IMR-90 (cell line): ENCODE measurements at regions not wholly inside any gene's neighbourhood (a gene's known extent, or its start where the extent isn't known, plus 50 kb on each side); places are given as distances from the start of the nearest gene placed in this dataset.

ENCODE experiments used
- ATAC-seq: fragments of 200-7000 bp; cut with Tn5 transposase; 2 replicates; pipeline ENCODE4 v1.9.1; 2020; ENCODE audit warnings: low read depth, mild to moderate bottlenecking, moderate library complexity
- BruUV-seq: library from RNA; stranded (reverse); fragments of 400-500 nt; replicated peaks from 2 replicates; lab custom pipeline; 2021; lab: Mats Ljungman, UMichigan
- CTCF ChIA-PET: fragments of 300-600 bp; formaldehyde crosslinking; extraction: SDS; loops from one replicate; lab custom pipeline; 2021; ENCODE audit warnings: antibody characterized with exemption; lab: Yijun Ruan, JAX
- POLR2A ChIA-PET: fragments of 300-600 bp; sonication (Branson Sonifier 250); formaldehyde crosslinking; loops from one replicate; lab custom pipeline; 2022; ENCODE audit warnings: antibody characterized with exemption; ENCODE audit not compliant: unreplicated experiment; lab: Charles Lee
- DNase-seq: peaks from one replicate; pipeline ENCODE4 v3.0.0; 2013
- H2AFZ ChIP-seq: replicated peaks from 2 replicates; pipeline ENCODE3; 2013; ENCODE audit warnings: low read length, mild to moderate bottlenecking; ENCODE audit not compliant: poor library complexity
- H2AK5ac ChIP-seq: 2 replicates; pipeline ENCODE4 v1.6.1; 2013; ENCODE audit warnings: low read depth, low read length, inconsistent platforms
- H2AK9ac ChIP-seq: replicated peaks from 2 replicates; pipeline ENCODE3; 2013; ENCODE audit warnings: mild to moderate bottlenecking, low read depth, low read length, moderate library complexity; ENCODE audit not compliant: poor library complexity
- H2BK120ac ChIP-seq: 2 replicates; pipeline ENCODE4 v1.6.1; 2013; ENCODE audit warnings: low read depth, low read length, inconsistent platforms
- H2BK15ac ChIP-seq: 3 replicates; pipeline ENCODE4 v1.6.1; 2013; ENCODE audit warnings: low read depth, low read length, inconsistent platforms
- H2BK20ac ChIP-seq: 2 replicates; pipeline ENCODE4 v1.6.1; 2013; ENCODE audit warnings: low read depth, mild to moderate bottlenecking, inconsistent platforms, low read length, moderate library complexity
- H2BK5ac ChIP-seq: 2 replicates; pipeline ENCODE4 v1.6.1; 2013; ENCODE audit warnings: mild to moderate bottlenecking, low read depth, low read length, inconsistent platforms; ENCODE audit not compliant: poor library complexity, severe bottlenecking
- H3K14ac ChIP-seq: replicated peaks from 2 replicates; pipeline ENCODE4 v1.6.1; 2013; ENCODE audit warnings: low read depth, low read length, inconsistent platforms
- H3K18ac ChIP-seq: 2 replicates; pipeline ENCODE4 v1.6.1; 2013; ENCODE audit warnings: low read depth, low read length, control low read depth
- H3K23ac ChIP-seq: 2 replicates; pipeline ENCODE4 v1.6.1; 2013; ENCODE audit warnings: low read depth, low read length, inconsistent platforms
- H3K27ac ChIP-seq: 2 replicates; pipeline ENCODE4 v1.5.1; 2013; ENCODE audit warnings: mild to moderate bottlenecking, control low read depth, low read length; ENCODE audit not compliant: insufficient read depth
- H3K27me3 ChIP-seq: 2 replicates; pipeline ENCODE4 v1.6.1; 2013; ENCODE audit warnings: low read length; ENCODE audit not compliant: control insufficient read depth, insufficient read depth
- H3K36me3 ChIP-seq: 2 replicates; pipeline ENCODE4 v1.6.1; 2013; ENCODE audit warnings: low read length, mixed read lengths; ENCODE audit not compliant: control insufficient read depth, insufficient read depth
- H3K4ac ChIP-seq: 2 replicates; pipeline ENCODE4 v1.6.1; 2013; ENCODE audit warnings: low read depth, low read length, inconsistent platforms
- H3K4me1 ChIP-seq: 2 replicates; pipeline ENCODE4 v1.6.1; 2013; ENCODE audit warnings: low read length, mixed read lengths; ENCODE audit not compliant: control insufficient read depth, insufficient read depth
- H3K4me2 ChIP-seq: 2 replicates; pipeline ENCODE4 v1.6.1; 2013; ENCODE audit warnings: low read depth, mild to moderate bottlenecking, control low read depth, low read length, moderate library complexity
- H3K4me3 ChIP-seq: 2 replicates; pipeline ENCODE4 v1.5.1; 2013; ENCODE audit warnings: low read depth, mild to moderate bottlenecking, control low read depth, low read length, moderate library complexity; ENCODE audit not compliant: insufficient read depth
- H3K56ac ChIP-seq: 2 replicates; pipeline ENCODE4 v1.6.1; 2013; ENCODE audit warnings: low read length, inconsistent platforms; ENCODE audit not compliant: insufficient read depth; ENCODE audit errors: extremely low read depth
- H3K79me1 ChIP-seq, 2 experiments: 2 replicates each; pipeline ENCODE4 v1.6.1; 2013; ENCODE audit warnings: low read length in 2 of 2, inconsistent platforms in 1 of 2, low read depth in 1 of 2
- H3K9ac ChIP-seq: 2 replicates; pipeline ENCODE4 v1.6.1; 2013; ENCODE audit warnings: low read depth, low read length, control low read depth
- H3K9me1 ChIP-seq: 2 replicates; pipeline ENCODE4 v1.6.1; 2013; ENCODE audit warnings: low read length, inconsistent platforms; ENCODE audit not compliant: insufficient read depth
- H3K9me3 ChIP-seq: 2 replicates; pipeline ENCODE4 v1.6.1; 2013; ENCODE audit warnings: low read length; ENCODE audit not compliant: control insufficient read depth, insufficient read depth
- H4K20me1 ChIP-seq: 2 replicates; pipeline ENCODE4 v1.6.1; 2013; ENCODE audit warnings: low read length, inconsistent platforms; ENCODE audit not compliant: insufficient read depth
- H4K5ac ChIP-seq: 2 replicates; pipeline ENCODE4 v1.6.1; 2013; ENCODE audit warnings: mild to moderate bottlenecking, low read depth, low read length, control low read depth
- H4K8ac ChIP-seq, 2 experiments: 2 replicates each; pipeline ENCODE4 v1.6.1; 2013; ENCODE audit warnings: low read depth in 2 of 2, low read length in 2 of 2, control low read depth in 1 of 2, inconsistent platforms in 1 of 2
- H4K91ac ChIP-seq: 2 replicates; pipeline ENCODE4 v1.6.1; 2013; ENCODE audit warnings: low read depth, low read length, inconsistent platforms; ENCODE audit not compliant: insufficient read depth
- ELK1 ChIP-seq: fragments of 150-350 bp; IDR thresholded peaks from 2 replicates; pipeline ENCODE4 v1.6.1; 2016; ENCODE audit warnings: low read depth, mild to moderate bottlenecking, low read length, moderate library complexity, borderline replicate concordance
- MAZ ChIP-seq: IDR thresholded peaks from 2 replicates; pipeline ENCODE4 v1.6.1; 2012; ENCODE audit warnings: low read depth, mild to moderate bottlenecking, low read length, improper control_type of control experiment, moderate library complexity, borderline replicate concordance
- RFX5 ChIP-seq: IDR thresholded peaks from 2 replicates; pipeline ENCODE4 v1.8.0; 2012; ENCODE audit warnings: low read depth, mild to moderate bottlenecking, low read length, moderate library complexity
- WGBS, 2 experiments: methylation state at CpG; one replicate each; pipeline versions ENCODE4 v1.1.5 to v1.1.7; 2013; ENCODE audit warnings: missing lambda C conversion rate in 2 of 2; ENCODE audit not compliant: insufficient read length in 1 of 2; ENCODE audit errors: extremely low coverage in 2 of 2; 5-methylcytosine and 5-hydroxymethylcytosine counted together
- dilution Hi-C: fragments of 300-500 bp; cut with HindIII; formaldehyde crosslinking; loops from one replicate; pipeline ENCODE4 v1.14.3; 2018; ENCODE audit warnings: low sequenced_read_pairs; ENCODE audit not compliant: unreplicated experiment
- in situ Hi-C: fragments of 300-500 bp; cut with MboI; formaldehyde crosslinking; loops from 3 replicates; pipeline ENCODE4 v1.14.3; 2019; ENCODE audit warnings: low sequenced_read_pairs, inconsistent platforms, mixed read lengths
- intact Hi-C: fragments of 100-400 bp; cut with micrococcal nuclease; formaldehyde crosslinking; loops from 2 replicates; pipeline ENCODE4 v1.10.0; 2022

GRCh38 chr15:29998033-29998432 lies 84.7 kb upstream of the GOLGA8J start:
- in situ Hi-C loops: no loop called here

More at GRCh38 chr15:29998033-29998432, 84.7 kb upstream of the GOLGA8J start:
- ChIA-PET POLR2A (no interaction called here), CTCF (interaction anchor here (0.7 kb wide), 1 partner anchor 12 kb away, joined by 3 read pairs; no protein-coding TSS in a partner anchor)
- Histone ChIP-seq H4K8ac (no peak overlapping the region), H2BK120ac (no peak overlapping the region), H4K20me1 (no peaks in the 10 kb centered on the region), H3K27ac (no peak overlapping the region), H4K91ac (no peak overlapping the region), H2AK9ac (no peak overlapping the region), H3K9ac (no peak overlapping the region), H2AFZ (no peak overlapping the region), H4K5ac (no peak overlapping the region), H3K27me3 (peaks cover 4% of the 10 kb centered on the region), H3K4ac (no peak overlapping the region), H3K79me1 (no peaks in the 10 kb centered on the region), H3K56ac (no peak overlapping the region), H3K23ac (no peak overlapping the region), H3K36me3 (no peaks in the 10 kb centered on the region), H3K9me3 (no peaks in the 10 kb centered on the region), H2BK5ac (no peak overlapping the region), H2BK20ac (no peak overlapping the region), H3K14ac (no peak overlapping the region), H3K4me3 (no peak overlapping the region), H3K18ac (no peak overlapping the region), H3K4me1 (no peaks in the 10 kb centered on the region), H2BK15ac (no peak overlapping the region), H3K4me2 (no peak overlapping the region), H3K9me1 (peaks cover 2% of the 10 kb centered on the region; the same call in 1 of the 2 replicates), H2AK5ac (no peak overlapping the region)
- intact Hi-C loops (loop anchor here (5.0 kb wide), 1 partner anchor 34 kb away; no protein-coding TSS in a partner anchor), dilution Hi-C loops (no loop called here)
- ATAC-seq (no peak), DNase-seq (no peak)
- no peak for TF ChIP-seq ELK1
- no peak for TF ChIP-seq MAZ
- TF ChIP-seq RFX5: no peak
- no TSS peak for BruUV-seq
- WGBS, 2 experiments: no CpG with 5 or more reads among the region's 2 CpGs
